GM12878 (cell line): ENCODE measurements at regions not wholly inside any gene's neighbourhood (a gene's known extent, or its start where the extent isn't known, plus 50 kb on each side); places are given as distances from the start of the nearest gene placed in this dataset.

ENCODE experiments used
- ATAC-seq: fragments of 200-7000 bp; cut with Tn5 transposase; 3 replicates; pipeline ENCODE4 v1.9.1; 2020; ENCODE audit warnings: mild to moderate bottlenecking, moderate library complexity
- BruUV-seq: library from RNA; stranded (reverse); fragments of 400-500 nt; replicated peaks from 2 replicates; lab custom pipeline; 2021; lab: Mats Ljungman, UMichigan
- CTCF ChIA-PET: fragments of 300-600 bp; sonication (Branson Sonifier 250); formaldehyde crosslinking; extraction: SDS; loops from one replicate; lab custom pipeline; 2021; ENCODE audit warnings: inconsistent platforms; lab: Yijun Ruan, JAX
- POLR2A ChIA-PET: fragments of 350-600 bp; formaldehyde crosslinking; extraction: SDS; loops from one replicate; lab custom pipeline; 2021; ENCODE audit warnings: inconsistent platforms; lab: Charles Lee
- RAD21 ChIA-PET: fragments of 300-600 bp; sonication (Branson Sonifier 250); formaldehyde crosslinking; loops from one replicate; lab custom pipeline; 2023; ENCODE audit warnings: antibody characterized with exemption; ENCODE audit not compliant: unreplicated experiment; lab: Charles Lee
- SMC1A ChIA-PET: fragments of 300-600 bp; sonication (Branson Sonifier 250); formaldehyde crosslinking; loops from one replicate; lab custom pipeline; 2023; ENCODE audit not compliant: unreplicated experiment, uncharacterized antibody; lab: Charles Lee
- DNase-seq: peaks from one replicate; pipeline ENCODE4 v3.0.0-alpha.2; 2011; ENCODE audit warnings: low read depth, low spot score
- FAIRE-seq: peaks from 3 replicates; lab custom pipeline; 2011; peaks lifted over from hg19 to GRCh38; lab: Jason Lieb, UNC
- H2AFZ ChIP-seq: 2 replicates; pipeline ENCODE4 v1.6.0; 2011; ENCODE audit warnings: low read depth, low read length, control low read depth; ENCODE audit not compliant: control insufficient read depth
- H3K27ac ChIP-seq: 2 replicates; pipeline ENCODE4 v1.5.1; 2011; ENCODE audit warnings: control low read depth; ENCODE audit not compliant: control insufficient read depth, insufficient read depth
- H3K27me3 ChIP-seq, 2 experiments: replicated peaks in 1 of 2; 2 replicates each; pipeline versions ENCODE4 v1.6.0 to v1.6.1; 2011; ENCODE audit warnings: low read length in 1 of 2; ENCODE audit not compliant: control insufficient read depth in 2 of 2, insufficient read depth in 2 of 2
- H3K36me3 ChIP-seq, 2 experiments: 2 replicates each; pipeline ENCODE4 v1.5.1; 2011; ENCODE audit warnings: low read length in 1 of 2; ENCODE audit not compliant: control insufficient read depth in 2 of 2, insufficient read depth in 2 of 2
- H3K4me1 ChIP-seq: 2 replicates; pipeline ENCODE4 v1.6.1; 2011; ENCODE audit warnings: mild to moderate bottlenecking, low read length, moderate library complexity, mixed read lengths; ENCODE audit not compliant: control insufficient read depth, insufficient read depth
- H3K4me2 ChIP-seq: 2 replicates; pipeline ENCODE4 v1.6.0; 2011; ENCODE audit warnings: control low read depth; ENCODE audit not compliant: control insufficient read depth, insufficient read depth
- H3K4me3 ChIP-seq: fragments of 200-600 bp; sonication (generic); 2 replicates; pipeline ENCODE4 v1.5.1; 2016
- H3K79me2 ChIP-seq: 2 replicates; pipeline ENCODE4 v1.6.0; 2011; ENCODE audit warnings: low read length; ENCODE audit not compliant: control insufficient read depth, insufficient read depth
- H3K9ac ChIP-seq: 2 replicates; pipeline ENCODE4 v1.8.0; 2011; ENCODE audit warnings: low read length, control low read depth, mixed read lengths; ENCODE audit not compliant: control insufficient read depth, insufficient read depth
- H3K9me3 ChIP-seq: replicated peaks from 3 replicates; pipeline ENCODE4 v1.5.1; 2011; ENCODE audit warnings: mild to moderate bottlenecking, low read length; ENCODE audit not compliant: control insufficient read depth, insufficient read depth
- H4K20me1 ChIP-seq: 2 replicates; pipeline ENCODE4 v1.6.0; 2011; ENCODE audit not compliant: control insufficient read depth, insufficient read depth
- CUX1 ChIP-seq: IDR thresholded peaks from 2 replicates; pipeline ENCODE4 v1.6.1; 2012; ENCODE audit warnings: improper control_type of control experiment, low read depth, low read length; ENCODE audit not compliant: insufficient replicate concordance
- ZNF274 ChIP-seq: IDR thresholded peaks from one replicate; pipeline ENCODE4 v1.8.0; 2011; ENCODE audit not compliant: insufficient read length, insufficient read depth
- WGBS: methylation state at CpG from one replicate; pipeline ENCODE4 v1.1.6; 2016; ENCODE audit warnings: low lambda C conversion rate; ENCODE audit not compliant: insufficient replicate concordance, insufficient coverage; ENCODE audit errors: missing lambda C conversion rate; 5-methylcytosine and 5-hydroxymethylcytosine counted together
- in situ Hi-C: fragments of 300-500 bp; cut with MboI; formaldehyde crosslinking; loops from 9 replicates; pipeline ENCODE4 v1.14.3; 2018; ENCODE audit warnings: mixed read lengths
- intact Hi-C: fragments of 100-400 bp; cut with micrococcal nuclease; formaldehyde crosslinking; loops from one replicate; pipeline ENCODE4 v1.14.2; 2022; ENCODE audit not compliant: unreplicated experiment

- ATAC-seq (no peak), DNase-seq (no peak), FAIRE-seq (no peak)
- H3K4me1 ChIP-seq: no peaks in the 10 kb centered on the region
- H4K20me1 ChIP-seq: no peaks in the 10 kb centered on the region
- no peak overlapping the region for H3K4me3 ChIP-seq
- no peak overlapping the region for H3K9ac ChIP-seq
- peaks cover 4% of the 10 kb centered on the region; the same call in 2 of the 3 replicates for H3K9me3 ChIP-seq
- H3K36me3 ChIP-seq: no peaks in the 10 kb centered on the region
- no peaks in the 10 kb centered on the region for H3K27me3 ChIP-seq
- ChIA-PET CTCF (no interaction called here), RAD21 (no interaction called here), POLR2A (no interaction called here), SMC1A (no interaction called here)
- in situ Hi-C loops: no loop called here
- no peak overlapping the region for H2AFZ ChIP-seq
- no peaks in the 10 kb centered on the region for H3K79me2 ChIP-seq
- H3K4me2 ChIP-seq: no peak overlapping the region
- WGBS: 6% methylated on average over 3 of the region's 3 CpGs
- TF ChIP-seq ZNF274 (peak; percentile 52), CUX1 (no peak)
- intact Hi-C loops: no loop called here
- no TSS peak for BruUV-seq
- H3K27ac ChIP-seq: no peak overlapping the region
These were observed 1987.7 kb downstream of the TP53TG3F start for GRCh38 chr16:35447010-35447558.
